Suprapubic skin (tissue), 4 donors: ENCODE measurements at regions not wholly inside any gene's neighbourhood (a gene's known extent, or its start where the extent isn't known, plus 50 kb on each side); places are given as distances from the start of the nearest gene placed in this dataset.

Experiments
- CTCF ChIP-seq, 2 donors: fragments of 200-600 bp in 1 of 2; fragments of 450-650 bp in 1 of 2; sonication (generic) in 1 of 2; IDR thresholded peaks; one replicate each; pipeline ENCODE4 v1.5.1; 2016 to 2019; ENCODE audit warnings: antibody characterized with exemption in 2 of 2, mild to moderate bottlenecking in 1 of 2, moderate library complexity in 1 of 2
- POLR2A ChIP-seq, 2 donors: fragments of 450-650 bp; IDR thresholded peaks; one replicate each; pipeline ENCODE4 v1.6.1; 2017; ENCODE audit warnings: antibody characterized with exemption in 2 of 2, mild to moderate bottlenecking in 2 of 2, moderate library complexity in 2 of 2
- POLR2AphosphoS5 ChIP-seq, 3 donors: sonication (generic); formaldehyde crosslinking; IDR thresholded peaks; one replicate each; pipeline ENCODE4 v1.6.1; 2017; ENCODE audit warnings: antibody characterized with exemption in 3 of 3

GRCh38 chr7:56290548-56290947 lies 174.3 kb upstream of the NUPR2 start:
- TF ChIP-seq POLR2AphosphoS5 (IDR thresholded peaks at IDR 0.05) (no peak), POLR2A (IDR thresholded peaks at IDR 0.05) (no peak), CTCF (IDR thresholded peaks at IDR 0.05) (no peak)
